ENCODE measurements at regions not wholly inside any gene's neighbourhood (a gene's known extent, or its start where the extent isn't known, plus 50 kb on each side); places are given as distances from the start of the nearest gene placed in this dataset.
A peak's percentile ranks its signal among the peaks of the same experiment; 100 is the strongest.

- 29% methylated on average over 5 of the region's 5 CpGs for WGBS
- no peaks in the 10 kb centered on the region for H3K27me3 ChIP-seq (ENCODE audit: control insufficient read depth, insufficient read depth)
- H3K27ac ChIP-seq (ENCODE audit: low read length): peak overlapping the region; percentile 30
- ATAC-seq (peak; percentile 52 to 70), DNase-seq (no peak)
- H3K4me3 ChIP-seq (ENCODE audit: low read length): no peak overlapping the region
- H3K9me3 ChIP-seq (ENCODE audit: control insufficient read depth, low read length): no peaks in the 10 kb centered on the region
- H3K4me1 ChIP-seq (ENCODE audit: control insufficient read depth, insufficient read depth, low read length): peaks cover 3% of the 10 kb centered on the region
- intact Hi-C loops (cut with DNase I): no loop called here
These were observed 125.6 kb upstream of the LPAR1 start for GRCh38 chr9:111163716-111164389.

- intact Hi-C loops (cut with DNase I): no loop called here
- no peak for ATAC-seq
- no peak overlapping the region for H3K27ac ChIP-seq (ENCODE audit: low read length)
- DNase-seq: no peak
- H3K27me3 ChIP-seq (ENCODE audit: control insufficient read depth, insufficient read depth): no peaks in the 10 kb centered on the region
- H3K4me3 ChIP-seq (ENCODE audit: low read length): no peak overlapping the region
- 65% methylated on average over 3 of the region's 3 CpGs for WGBS
- H3K4me1 ChIP-seq (ENCODE audit: control insufficient read depth, insufficient read depth, low read length): peaks cover 3% of the 10 kb centered on the region
- no peaks in the 10 kb centered on the region for H3K9me3 ChIP-seq (ENCODE audit: control insufficient read depth, low read length)
These were observed 123.8 kb upstream of the LPAR1 start for GRCh38 chr9:111162026-111162425.

GRCh38 chr9:111161015-111161415 is 122.7 kb upstream of the LPAR1 start:
- no peak overlapping the region for H3K4me3 ChIP-seq (ENCODE audit: low read length)
- H3K27ac ChIP-seq (ENCODE audit: low read length): no peak overlapping the region
- H3K4me1 ChIP-seq (ENCODE audit: control insufficient read depth, insufficient read depth, low read length): peaks cover 3% of the 10 kb centered on the region
- H3K27me3 ChIP-seq (ENCODE audit: control insufficient read depth, insufficient read depth): no peaks in the 10 kb centered on the region
- no peaks in the 10 kb centered on the region for H3K9me3 ChIP-seq (ENCODE audit: control insufficient read depth, low read length)
- intact Hi-C loops (cut with DNase I): no loop called here
- peak in 1 of 2 donors; percentile 44 for ATAC-seq
- DNase-seq: no peak
- 61% methylated on average over 3 of the region's 3 CpGs for WGBS

GRCh38 chr9:111158999-111159398 is 120.7 kb upstream of the LPAR1 start:
- DNase-seq (no peak), ATAC-seq (no peak)
- H3K4me3 ChIP-seq (ENCODE audit: low read length): no peak overlapping the region
- H3K4me1 ChIP-seq (ENCODE audit: control insufficient read depth, insufficient read depth, low read length): peaks cover 3% of the 10 kb centered on the region
- WGBS: 83% methylated on average over 2 of the region's 2 CpGs
- H3K27ac ChIP-seq (ENCODE audit: low read length): no peak overlapping the region
- no peaks in the 10 kb centered on the region for H3K9me3 ChIP-seq (ENCODE audit: control insufficient read depth, low read length)
- no peaks in the 10 kb centered on the region for H3K27me3 ChIP-seq (ENCODE audit: control insufficient read depth, insufficient read depth)
- intact Hi-C loops (cut with DNase I): no loop called here

- 56% methylated on average over 1 of the region's 1 CpG for WGBS
These were observed 120.1 kb upstream of the LPAR1 start for GRCh38 chr9:111158363-111158762.

GRCh38 chr9:111154081-111154562 is 115.9 kb upstream of the LPAR1 start:
- no peaks in the 10 kb centered on the region for H3K27me3 ChIP-seq (ENCODE audit: control insufficient read depth, insufficient read depth)
- no peaks in the 10 kb centered on the region for H3K9me3 ChIP-seq (ENCODE audit: control insufficient read depth, low read length)
- ATAC-seq (no peak), DNase-seq (no peak)
- H3K27ac ChIP-seq (ENCODE audit: low read length): no peak overlapping the region
- intact Hi-C loops (cut with DNase I): no loop called here
- no peaks in the 10 kb centered on the region for H3K4me1 ChIP-seq (ENCODE audit: control insufficient read depth, insufficient read depth, low read length)
- no peak overlapping the region for H3K4me3 ChIP-seq (ENCODE audit: low read length)
- WGBS: 81% methylated on average over 1 of the region's 1 CpG

More at GRCh38 chr9:111158363-111158762, 120.1 kb upstream of the LPAR1 start:
- Histone ChIP-seq H3K9me3 (ENCODE audit: control insufficient read depth, low read length) (no peaks in the 10 kb centered on the region), H3K4me3 (ENCODE audit: low read length) (no peak overlapping the region), H3K27ac (ENCODE audit: low read length) (no peak overlapping the region), H3K27me3 (ENCODE audit: control insufficient read depth, insufficient read depth) (no peaks in the 10 kb centered on the region), H3K4me1 (ENCODE audit: control insufficient read depth, insufficient read depth, low read length) (peaks cover 3% of the 10 kb centered on the region)
- ATAC-seq (no peak), DNase-seq (no peak)
- intact Hi-C loops (cut with DNase I): no loop called here

GRCh38 chr9:111152614-111153406 is 114.5 kb upstream of the LPAR1 start:
- Histone ChIP-seq H3K27ac (ENCODE audit: low read length) (no peak overlapping the region), H3K4me3 (ENCODE audit: low read length) (no peak overlapping the region), H3K9me3 (ENCODE audit: control insufficient read depth, low read length) (no peaks in the 10 kb centered on the region), H3K4me1 (ENCODE audit: control insufficient read depth, insufficient read depth, low read length) (no peaks in the 10 kb centered on the region), H3K27me3 (ENCODE audit: control insufficient read depth, insufficient read depth) (no peaks in the 10 kb centered on the region)
- intact Hi-C loops (cut with DNase I): no loop called here
- WGBS: 88% methylated on average over 2 of the region's 2 CpGs
- no peak for DNase-seq
- no peak for ATAC-seq

- Histone ChIP-seq H3K9me3 (ENCODE audit: control insufficient read depth, low read length) (no peaks in the 10 kb centered on the region), H3K27me3 (ENCODE audit: control insufficient read depth, insufficient read depth) (no peaks in the 10 kb centered on the region), H3K4me3 (ENCODE audit: low read length) (no peak overlapping the region), H3K4me1 (ENCODE audit: control insufficient read depth, insufficient read depth, low read length) (no peaks in the 10 kb centered on the region), H3K27ac (ENCODE audit: low read length) (no peak overlapping the region)
- DNase-seq (no peak), ATAC-seq (no peak)
- 71% methylated on average over 1 of the region's 1 CpG for WGBS
- intact Hi-C loops (cut with DNase I): no loop called here
These were observed 113.3 kb upstream of the LPAR1 start for GRCh38 chr9:111151537-111151936.

GRCh38 chr9:111150181-111150580 is 111.9 kb upstream of the LPAR1 start:
- Histone ChIP-seq H3K27ac (ENCODE audit: low read length) (no peak overlapping the region), H3K4me1 (ENCODE audit: control insufficient read depth, insufficient read depth, low read length) (no peaks in the 10 kb centered on the region), H3K27me3 (ENCODE audit: control insufficient read depth, insufficient read depth) (no peaks in the 10 kb centered on the region), H3K4me3 (ENCODE audit: low read length) (no peak overlapping the region), H3K9me3 (ENCODE audit: control insufficient read depth, low read length) (no peaks in the 10 kb centered on the region)
- DNase-seq (no peak), ATAC-seq (no peak)
- WGBS: 69% methylated on average over 2 of the region's 2 CpGs
- intact Hi-C loops (cut with DNase I): no loop called here

- Histone ChIP-seq H3K27ac (ENCODE audit: low read length) (peak overlapping the region; percentile 22), H3K4me1 (ENCODE audit: control insufficient read depth, insufficient read depth, low read length) (no peaks in the 10 kb centered on the region), H3K9me3 (ENCODE audit: control insufficient read depth, low read length) (no peaks in the 10 kb centered on the region), H3K27me3 (ENCODE audit: control insufficient read depth, insufficient read depth) (no peaks in the 10 kb centered on the region), H3K4me3 (ENCODE audit: low read length) (no peak overlapping the region)
- DNase-seq (peak; percentile 39 to 72 (median 43)), ATAC-seq (peak; percentile 55 to 81)
- intact Hi-C loops (cut with DNase I): no loop called here
- WGBS: 71% methylated on average over 5 of the region's 5 CpGs
These were observed 110.9 kb upstream of the LPAR1 start for GRCh38 chr9:111149018-111149759.

Measured in right cardiac atrium (tissue), 5 donors.